Endothelial cell of umbilical vein (primary cell): ENCODE measurements at regions not wholly inside any gene's neighbourhood (a gene's known extent, or its start where the extent isn't known, plus 50 kb on each side); places are given as distances from the start of the nearest gene placed in this dataset.

Experiments
- BruUV-seq: library from RNA; stranded (reverse); fragments of 400-500 nt; replicated peaks from 2 replicates; lab custom pipeline; 2021; lab: Mats Ljungman, UMichigan
- CTCF ChIA-PET: fragments of 300-600, 350-600 bp; sonication (Branson Sonifier 250); formaldehyde crosslinking; loops from one replicate; lab custom pipeline; 2021; ENCODE audit warnings: antibody characterized with exemption, inconsistent platforms; lab: Charles Lee
- POLR2A ChIA-PET: fragments of 300-600, 350-600 bp; sonication (Branson Sonifier 250); formaldehyde crosslinking; loops from one replicate; lab custom pipeline; 2021; ENCODE audit warnings: antibody characterized with exemption, inconsistent platforms; lab: Charles Lee
- DNase-seq: peaks from one replicate; pipeline ENCODE4 v3.0.0-alpha.2; 2011; ENCODE audit warnings: low read depth, low spot score
- FAIRE-seq: peaks from 2 replicates; lab custom pipeline; 2011; peaks lifted over from hg19 to GRCh38; lab: Jason Lieb, UNC
- H2AFZ ChIP-seq: 2 replicates; pipeline ENCODE4 v1.6.0; 2012; ENCODE audit warnings: low read depth, low read length, control low read depth, inconsistent platforms
- H3K27ac ChIP-seq: 2 replicates; pipeline ENCODE4 v1.5.1; 2011; ENCODE audit warnings: low read depth, mild to moderate bottlenecking, control low read depth, low read length, moderate library complexity; ENCODE audit not compliant: insufficient read depth
- H3K27me3 ChIP-seq, 2 experiments: 2 replicates each; pipeline versions ENCODE4 v1.6.0 to v1.6.1; 2011; ENCODE audit warnings: low read length in 2 of 2, mixed read lengths in 1 of 2; ENCODE audit not compliant: control insufficient read depth in 2 of 2, insufficient read depth in 2 of 2
- H3K36me3 ChIP-seq, 2 experiments: 2 replicates in 1 of 2; 3 replicates in 1 of 2; pipeline ENCODE4 v1.5.1; 2011; ENCODE audit warnings: low read length in 2 of 2, mild to moderate bottlenecking in 1 of 2, moderate library complexity in 1 of 2; ENCODE audit not compliant: control insufficient read depth in 2 of 2, insufficient read depth in 2 of 2; ENCODE audit errors: extremely low read depth in 1 of 2
- H3K4me1 ChIP-seq: 3 replicates; pipeline ENCODE4 v1.5.1; 2011; ENCODE audit warnings: mild to moderate bottlenecking, low read length; ENCODE audit not compliant: control insufficient read depth, insufficient read depth; ENCODE audit errors: extremely low read depth
- H3K4me2 ChIP-seq: 2 replicates; pipeline ENCODE4 v1.6.1; 2011; ENCODE audit warnings: low read length, control low read depth, mixed read lengths; ENCODE audit not compliant: insufficient read depth
- H3K4me3 ChIP-seq, 3 experiments: fragments of 200-600 bp in 1 of 3; sonication (generic), shearing (Covaris generic) in 1 of 3; replicated peaks in 1 of 3; 2 replicates each; pipeline ENCODE4 v1.5.1; 2011 to 2016; ENCODE audit warnings: control low read depth in 3 of 3, low read length in 3 of 3, mild to moderate bottlenecking in 2 of 3, inconsistent platforms in 1 of 3, low read depth in 1 of 3, moderate library complexity in 1 of 3; ENCODE audit not compliant: insufficient read depth in 1 of 3
- H3K79me2 ChIP-seq: 2 replicates; pipeline ENCODE4 v1.6.0; 2012; ENCODE audit warnings: low read length, inconsistent platforms; ENCODE audit not compliant: control insufficient read depth, insufficient read depth
- H3K9ac ChIP-seq: replicated peaks from 2 replicates; pipeline ENCODE3; 2011; ENCODE audit warnings: low read length, control low read depth; ENCODE audit not compliant: insufficient read depth; ENCODE audit errors: extremely low read depth
- H3K9me1 ChIP-seq: replicated peaks from 3 replicates; pipeline ENCODE4 v1.6.0; 2011; ENCODE audit warnings: mild to moderate bottlenecking, low read length; ENCODE audit not compliant: control insufficient read depth, insufficient read depth; ENCODE audit errors: extremely low read depth
- H3K9me3 ChIP-seq: replicated peaks from 2 replicates; pipeline ENCODE4 v1.5.1; 2012; ENCODE audit warnings: low read length, inconsistent platforms; ENCODE audit not compliant: control insufficient read depth, insufficient read depth
- H4K20me1 ChIP-seq: replicated peaks from 2 replicates; pipeline ENCODE3; 2011; ENCODE audit warnings: mild to moderate bottlenecking, low read length; ENCODE audit not compliant: control insufficient read depth, insufficient read depth; ENCODE audit errors: extremely low read depth
- CTCF ChIP-seq, 2 donors: IDR thresholded peaks; 1 replicate in 1 of 2; 2 replicates in 1 of 2; pipeline ENCODE4 v1.5.1; 2011; ENCODE audit warnings: low read length in 2 of 2, mild to moderate bottlenecking in 2 of 2, moderate library complexity in 2 of 2, control low read depth in 1 of 2, inconsistent platforms in 1 of 2, low read depth in 1 of 2; ENCODE audit not compliant: insufficient read depth in 1 of 2; ENCODE audit errors: extremely low read depth in 1 of 2
- EZH2 ChIP-seq: IDR thresholded peaks from 2 replicates; pipeline ENCODE4 v1.6.1; 2012; ENCODE audit warnings: borderline replicate concordance, low read depth, mild to moderate bottlenecking, moderate library complexity, low read length, inconsistent platforms; ENCODE audit not compliant: severe bottlenecking
- FOS ChIP-seq: IDR thresholded peaks from 2 replicates; pipeline ENCODE4 v1.6.1; 2011; ENCODE audit warnings: mild to moderate bottlenecking, low read length, moderate library complexity, borderline replicate concordance; ENCODE audit not compliant: insufficient read depth
- GATA2 ChIP-seq: IDR thresholded peaks from 2 replicates; pipeline ENCODE4 v1.7.0; 2011; ENCODE audit warnings: low read depth, mild to moderate bottlenecking, moderate library complexity, mixed read lengths, low read length; ENCODE audit not compliant: insufficient read length, insufficient read depth
- JUN ChIP-seq: IDR thresholded peaks from 2 replicates; pipeline ENCODE4 v1.6.1; 2011; ENCODE audit warnings: borderline replicate concordance, low read depth; ENCODE audit not compliant: insufficient read length, insufficient read depth
- MAX ChIP-seq: IDR thresholded peaks from 2 replicates; pipeline ENCODE4 v1.6.1; 2011; ENCODE audit not compliant: insufficient read depth, insufficient read length
- MYC ChIP-seq: IDR thresholded peaks from one replicate; pipeline ENCODE4 v1.6.1; 2011; ENCODE audit warnings: mild to moderate bottlenecking, low read depth, low read length
- POLR2A ChIP-seq: IDR thresholded peaks from 2 replicates; pipeline ENCODE4 v1.6.1; 2012; ENCODE audit warnings: low read depth, mild to moderate bottlenecking, control low read depth, low read length
- dilution Hi-C: fragments of 300-500 bp; cut with MboI; formaldehyde crosslinking; loops from one replicate; pipeline ENCODE4 v1.15.0; 2019; ENCODE audit warnings: low sequenced_read_pairs; ENCODE audit not compliant: extremely low pct_ligation_motif_present
- intact Hi-C: fragments of 100-400 bp; cut with micrococcal nuclease; formaldehyde crosslinking; loops from one replicate; pipeline ENCODE4 v1.10.0; 2022

GRCh38 chr18:67411116-67411515 is 105.4 kb downstream of the DSEL start:
- Histone ChIP-seq H3K9me1 (no peaks in the 10 kb centered on the region), H3K9ac (no peak overlapping the region), H3K4me2 (no peak overlapping the region), H3K36me3 (no peaks in the 10 kb centered on the region), H2AFZ (no peak overlapping the region), H3K27ac (no peak overlapping the region), H3K4me1 (no peaks in the 10 kb centered on the region), H3K79me2 (no peaks in the 10 kb centered on the region), H3K4me3 (no peak overlapping the region), H3K27me3 (no peaks in the 10 kb centered on the region), H3K9me3 (no peaks in the 10 kb centered on the region), H4K20me1 (no peaks in the 10 kb centered on the region)
- no TSS peak for BruUV-seq
- TF ChIP-seq MYC (no peak), FOS (no peak), JUN (no peak), CTCF (IDR thresholded peaks at IDR 0.05; ENCODE audit: extremely low read depth in 1 of 2, insufficient read depth in 1 of 2, low read depth in 1 of 2, low read length in 2 of 2) (no peak), MAX (no peak), GATA2 (no peak), EZH2 (no peak), POLR2A (no peak)
- FAIRE-seq, result no peak
- no peak for DNase-seq
- dilution Hi-C loops, result no loop called here
- ChIA-PET CTCF (no interaction called here), POLR2A (no interaction called here)
- intact Hi-C loops, result no loop called here
